Stimulated activated naive CD8-positive, alpha-beta T cell treated with anti-CD3 and anti-CD28 coated beads, Interleukin-15, amount 100 ng/mL, for 72 hours (primary cell): ENCODE measurements at regions not wholly inside any gene's neighbourhood (a gene's known extent, or its start where the extent isn't known, plus 50 kb on each side); places are given as distances from the start of the nearest gene placed in this dataset.

Experiments used
- ATAC-seq: fragments of 150-1000 bp; cut with Tn5 transposase; 2 replicates; pipeline ENCODE4 v1.10.0; 2021; ENCODE audit warnings: mild to moderate bottlenecking, moderate library complexity
- DNase-seq, 2 donors: peaks; one replicate each; pipeline ENCODE4 v3.0.0; 2021 to 2022
- H3K27ac Mint-ChIP-seq, 2 donors: one replicate each; pipeline ENCODE4 v1.8.0; 2022; ENCODE audit warnings: mild to moderate bottlenecking in 2 of 2, mixed read lengths in 2 of 2, moderate library complexity in 2 of 2
- H3K27me3 Mint-ChIP-seq: one replicate; pipeline ENCODE4 v1.8.0; 2022; ENCODE audit warnings: mixed read lengths
- H3K4me1 Mint-ChIP-seq: one replicate; pipeline ENCODE4 v1.8.0; 2022; ENCODE audit warnings: mild to moderate bottlenecking, mixed read lengths
- H3K4me3 Mint-ChIP-seq, 2 donors: one replicate each; pipeline ENCODE4 v1.8.0; 2022; ENCODE audit warnings: mild to moderate bottlenecking in 2 of 2, mixed read lengths in 2 of 2, moderate library complexity in 1 of 2
- H3K9me3 Mint-ChIP-seq, 2 donors: one replicate each; pipeline ENCODE4 v1.8.0; 2022; ENCODE audit warnings: mixed read lengths in 2 of 2

DNA sequence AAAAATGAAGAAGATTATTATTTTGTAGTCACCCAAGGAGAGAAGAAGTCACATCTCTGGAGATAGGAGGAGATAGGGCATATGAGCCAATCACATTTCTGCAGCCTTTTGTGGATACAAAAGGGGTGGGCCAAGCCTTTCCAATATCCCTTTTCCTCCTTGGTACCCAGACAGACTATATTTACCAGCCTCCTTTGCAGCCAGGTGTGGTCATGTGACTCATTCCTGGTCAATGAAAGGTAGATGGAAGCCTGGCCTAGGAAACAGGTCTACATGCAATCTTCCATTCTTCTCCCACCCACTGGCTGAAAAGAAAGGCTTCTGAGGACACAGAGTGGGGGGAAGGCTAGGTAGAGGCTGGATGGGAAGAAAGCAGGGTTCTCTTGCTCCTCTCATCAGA lies 58.1 kb upstream of the ERG start:
- H3K27me3 Mint-ChIP-seq, result peaks cover 21% of the 10 kb centered on the region
- no peaks in the 10 kb centered on the region for H3K4me1 Mint-ChIP-seq
- H3K27ac Mint-ChIP-seq, result no peak overlapping the region
- DNase-seq (no peak), ATAC-seq (no peak)
- H3K4me3 Mint-ChIP-seq, result no peak overlapping the region
- H3K9me3 Mint-ChIP-seq, result no peaks in the 10 kb centered on the region

DNA sequence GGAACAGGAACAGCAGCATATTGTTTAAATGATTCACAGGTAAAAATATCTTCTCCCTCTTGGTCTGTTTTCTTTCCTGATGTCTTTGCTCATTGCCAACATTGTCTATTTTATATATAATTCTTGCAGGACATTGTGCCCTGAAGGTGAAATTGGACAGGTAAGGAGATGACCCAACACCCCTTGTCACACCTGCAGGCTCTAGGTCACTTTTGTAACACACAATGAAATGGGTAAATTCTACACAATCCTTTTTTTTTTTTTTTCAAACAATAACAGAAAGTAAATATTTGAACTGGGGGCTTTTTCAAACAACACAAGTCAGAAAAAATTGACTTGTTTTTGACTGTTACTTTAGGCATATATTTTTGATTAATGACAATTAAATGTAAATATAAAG lies 62.9 kb upstream of the ERG start:
- no peaks in the 10 kb centered on the region for H3K4me1 Mint-ChIP-seq

DNA sequence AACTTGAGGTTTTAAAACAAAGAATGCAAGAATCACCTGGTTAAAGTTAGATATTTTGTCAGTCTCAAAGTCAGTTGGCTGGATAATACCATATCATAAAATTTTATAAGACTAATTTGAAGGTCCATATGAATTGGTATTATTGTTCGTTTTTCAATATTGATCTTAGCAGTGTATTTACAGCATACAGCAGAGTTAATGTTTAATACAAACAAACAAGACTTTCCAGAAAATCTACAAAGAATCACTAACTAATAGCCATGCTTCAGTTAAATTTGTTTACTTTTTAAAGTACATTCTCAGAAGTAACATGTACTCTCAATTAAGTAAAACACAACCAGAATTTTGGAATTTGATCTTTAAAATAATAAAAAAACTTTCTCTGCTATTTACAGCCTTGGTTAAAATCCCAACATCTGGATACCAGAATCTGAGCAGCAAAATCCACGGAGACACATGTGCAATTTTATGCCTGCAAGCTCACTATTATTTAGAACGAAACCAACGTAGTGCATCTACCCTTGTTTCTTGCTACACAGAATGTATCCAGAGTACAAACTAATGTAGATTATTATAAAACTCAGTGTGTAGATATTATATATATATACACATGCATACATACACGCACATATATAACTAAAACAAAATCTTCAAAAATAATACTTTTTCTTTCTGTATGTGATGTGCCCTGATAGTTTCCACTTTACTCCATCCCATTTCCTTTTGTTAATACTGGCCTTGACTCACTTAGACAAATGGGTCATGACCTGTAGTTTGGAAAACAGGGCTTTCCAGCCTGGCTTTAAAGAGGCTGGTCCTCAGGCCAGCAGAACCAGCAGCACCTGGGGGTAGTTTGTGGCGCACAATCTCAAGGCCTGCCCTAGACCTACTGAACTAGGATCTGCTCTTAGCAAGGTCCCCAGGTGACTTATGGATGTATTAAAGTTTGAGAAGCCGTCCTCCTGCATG lies 63.6 kb upstream of the ERG start:
- Mint-ChIP-seq H3K4me1 (no peaks in the 10 kb centered on the region), H3K27ac (no peak overlapping the region), H3K4me3 (no peak overlapping the region), H3K9me3 (no peaks in the 10 kb centered on the region), H3K27me3 (peaks cover 24% of the 10 kb centered on the region)
- no peak for DNase-seq
- ATAC-seq, result no peak

More for the DNA sequence above, 62.9 kb upstream of the ERG start:
- Mint-ChIP-seq H3K27ac (no peak overlapping the region), H3K27me3 (peaks cover 24% of the 10 kb centered on the region), H3K4me3 (no peak overlapping the region), H3K9me3 (no peaks in the 10 kb centered on the region)
- ATAC-seq (no peak), DNase-seq (no peak)

DNA sequence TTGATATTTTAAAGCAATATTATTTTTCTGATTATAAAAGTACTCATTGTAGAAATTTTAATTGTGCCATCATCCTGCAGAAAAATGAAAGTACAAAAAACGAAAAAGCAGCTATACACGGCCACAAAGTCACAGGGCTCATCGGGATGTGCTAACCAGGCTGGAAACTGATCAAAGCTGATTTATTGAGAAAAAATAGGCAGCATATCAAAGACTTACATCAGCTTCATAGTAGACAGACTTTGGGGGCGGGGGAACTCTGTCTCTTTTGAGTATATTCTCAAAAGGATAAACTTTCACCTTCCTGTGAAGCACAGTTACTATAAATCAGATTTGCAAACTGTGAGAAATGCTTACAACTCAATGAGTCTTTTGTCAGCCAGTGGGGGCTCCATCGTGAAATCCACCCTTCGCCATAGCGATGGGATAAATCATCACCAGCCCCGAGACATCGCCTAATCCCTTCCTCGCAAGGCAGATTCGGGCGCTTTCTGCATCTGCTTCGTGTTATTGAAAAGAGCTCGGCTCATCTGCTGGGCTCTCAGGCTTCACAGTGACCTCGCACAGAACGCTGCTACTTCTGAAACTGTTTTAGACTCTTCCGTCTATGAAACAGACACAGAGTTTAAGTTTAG lies 69.2 kb upstream of the ERG start:
- ATAC-seq, result no peak
- no peak overlapping the region for H3K4me3 Mint-ChIP-seq
- no peak overlapping the region for H3K27ac Mint-ChIP-seq
- H3K4me1 Mint-ChIP-seq, result no peaks in the 10 kb centered on the region
- no peak for DNase-seq
- no peaks in the 10 kb centered on the region for H3K9me3 Mint-ChIP-seq
- H3K27me3 Mint-ChIP-seq, result peaks cover 16% of the 10 kb centered on the region

DNA sequence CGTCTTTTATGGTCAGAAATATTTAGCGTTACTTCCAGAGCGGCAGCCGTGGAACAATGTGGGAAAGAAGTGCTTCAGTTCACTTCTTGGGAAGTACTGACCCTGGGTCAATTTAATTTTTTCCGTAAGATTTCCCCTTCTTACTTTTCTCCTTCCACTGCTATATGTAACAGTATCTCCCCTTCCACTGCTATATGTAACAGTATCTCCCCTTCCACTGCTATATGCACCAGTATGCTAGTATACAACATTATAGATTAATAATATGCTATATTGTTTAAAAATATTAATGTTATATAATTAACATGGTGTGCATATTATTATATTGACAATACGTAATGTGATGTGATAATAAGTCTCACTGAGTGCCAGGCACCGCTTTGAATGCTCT lies 69.7 kb upstream of the ERG start:
- no peak for DNase-seq
- peaks cover 16% of the 10 kb centered on the region for H3K27me3 Mint-ChIP-seq

DNA sequence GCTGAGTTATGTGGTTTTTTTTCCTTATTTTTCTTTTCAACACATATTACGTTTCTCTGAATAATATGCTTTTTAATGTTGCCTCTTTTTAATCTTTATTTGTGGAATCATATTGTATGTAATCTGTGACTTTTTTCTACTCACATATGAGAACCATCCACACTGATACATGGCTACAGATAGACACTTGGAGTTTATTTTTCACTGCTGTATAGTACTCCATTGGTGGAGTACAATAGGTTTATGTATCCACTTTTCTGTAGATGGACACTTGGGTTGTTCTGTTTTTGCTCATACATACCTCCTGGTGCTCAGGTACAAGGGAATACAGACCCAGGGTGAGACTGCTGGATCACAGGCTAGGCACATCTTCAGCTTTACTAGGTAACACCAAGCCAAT lies 71.5 kb upstream of the ERG start:
- H3K4me3 Mint-ChIP-seq, result no peak overlapping the region
- H3K27ac Mint-ChIP-seq, result peak overlapping the region in 1 of 2 donors; percentile 31
- no peak for ATAC-seq
- H3K9me3 Mint-ChIP-seq, result no peaks in the 10 kb centered on the region
- peaks cover 12% of the 10 kb centered on the region for H3K27me3 Mint-ChIP-seq
- DNase-seq, result no peak
- H3K4me1 Mint-ChIP-seq, result no peaks in the 10 kb centered on the region

More for the DNA sequence above, 69.7 kb upstream of the ERG start:
- no peaks in the 10 kb centered on the region for H3K9me3 Mint-ChIP-seq
- H3K27ac Mint-ChIP-seq, result no peak overlapping the region
- ATAC-seq, result no peak
- H3K4me1 Mint-ChIP-seq, result no peaks in the 10 kb centered on the region
- no peak overlapping the region for H3K4me3 Mint-ChIP-seq

DNA sequence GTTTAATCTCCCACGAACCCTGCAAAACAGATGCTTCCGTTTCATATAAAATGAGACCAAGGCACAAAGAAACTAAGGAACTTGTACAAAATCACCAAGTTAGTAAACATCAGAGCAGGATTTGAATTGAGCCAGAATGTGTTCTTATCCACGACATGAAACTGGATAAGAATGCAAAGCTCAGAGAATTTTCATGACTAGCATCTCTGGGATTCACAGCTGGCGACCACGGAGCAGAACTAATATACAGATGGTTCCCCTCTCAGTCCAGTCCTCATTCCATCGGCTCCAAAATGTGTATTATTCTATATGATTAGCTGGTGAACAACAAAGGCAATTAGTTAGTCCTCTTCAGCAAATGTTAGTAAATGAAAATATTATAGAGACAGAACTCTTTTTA lies 72.3 kb upstream of the ERG start:
- Mint-ChIP-seq H3K4me3 (no peak overlapping the region), H3K9me3 (no peaks in the 10 kb centered on the region), H3K27me3 (peaks cover 4% of the 10 kb centered on the region), H3K4me1 (no peaks in the 10 kb centered on the region), H3K27ac (no peak overlapping the region)
- ATAC-seq, result no peak
- no peak for DNase-seq

DNA sequence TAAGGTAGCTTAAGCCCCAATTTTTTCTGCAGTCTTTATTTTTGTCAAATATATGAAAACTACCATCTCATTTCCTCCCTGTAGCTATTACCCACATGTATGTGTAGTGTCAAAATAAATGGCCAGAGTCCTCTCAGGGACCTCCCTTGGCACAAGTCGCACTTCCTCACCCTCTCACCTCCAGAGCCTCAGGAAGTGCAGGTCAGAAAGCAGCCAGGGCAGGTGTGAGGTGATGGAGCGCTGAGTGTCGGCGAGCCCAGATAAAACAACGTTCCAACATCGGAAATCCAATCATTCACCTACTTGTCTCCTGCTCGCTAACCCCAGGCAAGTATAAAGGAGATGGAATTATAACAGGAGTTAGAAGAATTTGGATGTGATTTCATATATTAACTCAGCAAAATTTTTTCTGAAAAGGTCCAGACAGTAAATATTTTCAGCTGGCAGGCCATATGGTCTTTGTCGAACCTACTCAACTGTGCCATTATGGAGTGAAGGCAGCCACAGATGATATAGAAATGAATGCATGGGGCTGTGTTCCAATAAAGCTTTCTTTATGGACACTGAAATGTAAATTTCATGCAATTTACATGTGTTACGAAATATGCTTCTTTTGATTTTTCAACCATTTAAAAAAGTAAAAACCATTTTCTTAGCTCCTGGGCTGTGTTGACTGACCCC lies 76.8 kb upstream of the ERG start:
- ATAC-seq (no peak), DNase-seq (no peak)
- Mint-ChIP-seq H3K9me3 (no peaks in the 10 kb centered on the region), H3K27me3 (no peaks in the 10 kb centered on the region), H3K4me3 (no peak overlapping the region), H3K4me1 (no peaks in the 10 kb centered on the region), H3K27ac (no peak overlapping the region)

DNA sequence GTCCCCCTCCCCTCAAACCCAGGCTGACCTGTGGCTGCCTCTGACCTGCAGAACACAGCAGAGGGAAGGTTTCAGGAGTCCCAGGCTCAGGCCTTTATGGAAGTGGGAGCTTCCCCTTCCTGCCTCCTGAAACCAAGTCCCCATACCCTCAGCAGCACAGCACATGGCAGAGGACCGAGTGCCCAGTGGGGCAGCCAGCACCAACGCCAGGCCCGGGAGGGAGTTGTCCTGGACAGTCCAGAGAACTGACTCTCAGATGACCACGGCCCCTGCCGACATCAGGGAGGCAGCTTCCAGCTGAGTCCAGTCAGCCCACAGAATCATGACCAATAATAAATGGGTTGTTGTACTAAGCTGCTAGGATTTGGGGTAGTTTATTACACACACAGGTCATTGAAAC lies 79.6 kb upstream of the ERG start:
- DNase-seq (no peak), ATAC-seq (no peak)
- no peaks in the 10 kb centered on the region for H3K4me1 Mint-ChIP-seq
- H3K4me3 Mint-ChIP-seq, result no peak overlapping the region
- H3K27me3 Mint-ChIP-seq, result no peaks in the 10 kb centered on the region
- H3K9me3 Mint-ChIP-seq, result no peaks in the 10 kb centered on the region
- H3K27ac Mint-ChIP-seq, result no peak overlapping the region

DNA sequence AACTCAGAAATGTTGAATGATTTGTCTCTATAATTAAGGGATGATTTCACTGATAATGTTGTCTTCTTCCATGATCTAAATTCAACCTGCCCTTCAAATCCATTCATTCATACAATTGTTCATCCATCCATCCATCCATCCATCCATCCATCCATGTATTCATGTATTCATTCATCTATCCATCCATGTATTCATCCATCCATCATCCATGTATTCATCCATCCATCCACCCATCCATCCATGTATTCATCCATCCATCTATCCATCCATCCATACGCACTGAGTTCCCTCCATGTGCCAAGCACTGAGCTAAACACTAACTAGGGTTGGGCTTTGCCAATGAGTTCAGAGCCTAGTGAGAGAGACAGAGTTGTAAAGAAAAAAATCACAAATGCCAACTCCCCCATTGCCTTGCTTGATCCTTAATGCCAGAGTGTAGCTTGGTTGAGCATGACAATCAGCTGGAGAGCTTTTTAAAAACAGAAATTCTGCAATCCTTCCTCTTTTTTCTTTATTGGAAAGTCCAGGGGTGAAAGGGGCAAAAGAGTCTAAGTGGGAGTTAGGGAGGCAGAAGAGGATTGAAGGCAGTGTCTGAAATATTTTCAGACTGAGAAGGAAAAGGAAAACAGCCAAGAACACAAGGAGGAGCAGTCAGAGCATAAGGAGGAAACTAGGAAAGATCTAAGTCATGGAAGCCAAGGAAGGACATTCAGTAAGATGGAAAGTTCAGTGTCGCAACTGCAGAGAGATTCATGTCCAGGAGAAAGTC lies 92.4 kb upstream of the ERG start:
- no peak for ATAC-seq
- Mint-ChIP-seq H3K27ac (no peak overlapping the region), H3K9me3 (peaks cover 0 to 6% of the 10 kb centered on the region in 2 donors), H3K4me1 (no peaks in the 10 kb centered on the region), H3K4me3 (no peak overlapping the region), H3K27me3 (peaks cover 15% of the 10 kb centered on the region)
- DNase-seq, result no peak

DNA sequence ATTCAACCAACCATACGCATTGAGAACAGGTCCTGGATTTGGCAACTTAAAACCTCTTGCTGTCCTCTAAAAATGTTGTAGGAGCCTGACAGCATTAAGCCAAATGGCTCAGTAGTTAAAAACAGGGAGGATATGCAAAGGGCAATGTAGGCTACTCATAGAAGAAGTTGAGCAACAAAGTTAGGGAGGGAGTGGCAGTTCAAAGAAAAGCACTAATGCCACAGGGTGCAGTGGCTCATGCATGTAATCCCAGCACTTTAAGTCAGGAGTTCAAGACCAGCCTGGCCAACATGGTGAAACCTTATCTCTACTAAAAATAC lies 92.9 kb upstream of the ERG start:
- Mint-ChIP-seq H3K27me3 (peaks cover 15% of the 10 kb centered on the region), H3K4me3 (no peak overlapping the region), H3K27ac (no peak overlapping the region), H3K9me3 (peaks cover 0 to 6% of the 10 kb centered on the region in 2 donors), H3K4me1 (no peaks in the 10 kb centered on the region)
- ATAC-seq (no peak), DNase-seq (no peak)

DNA sequence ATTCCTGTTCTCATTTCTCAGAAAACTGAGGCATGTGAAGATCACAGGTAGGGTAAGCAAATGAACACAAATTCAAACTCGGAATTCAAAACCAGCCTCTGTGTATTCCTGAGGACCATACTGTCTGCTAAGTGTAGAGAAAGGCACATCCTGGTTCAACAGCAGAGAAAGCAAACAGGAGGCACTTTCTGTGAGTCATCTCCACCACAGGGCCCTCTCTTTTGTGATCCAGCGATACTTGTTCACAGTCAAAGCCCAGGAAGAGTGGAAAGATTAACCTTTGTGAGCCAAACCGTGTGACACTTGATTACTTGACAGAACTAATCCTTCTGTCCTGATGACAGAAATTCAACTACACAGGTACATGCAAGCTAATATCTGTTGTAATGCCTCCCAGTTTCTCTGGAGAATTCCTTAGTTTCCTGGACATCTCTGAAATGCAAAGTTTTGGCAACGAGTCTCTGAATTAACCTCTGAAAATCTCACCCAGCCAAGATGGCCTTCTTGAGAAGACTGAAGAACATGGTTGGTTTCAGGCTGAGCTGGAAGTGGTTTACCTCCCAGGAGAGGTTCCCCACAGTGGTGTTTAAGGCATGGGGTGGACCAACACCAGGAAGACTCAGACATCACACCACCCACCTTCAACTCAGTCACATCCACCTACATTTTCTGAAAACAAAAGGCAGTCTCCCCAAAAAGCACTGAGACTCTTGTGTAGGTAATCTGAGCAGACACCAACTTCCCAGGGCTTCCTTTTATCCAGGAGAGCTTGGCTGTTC lies 98.2 kb upstream of the ERG start:
- Mint-ChIP-seq H3K4me1 (no peaks in the 10 kb centered on the region), H3K9me3 (no peaks in the 10 kb centered on the region), H3K27me3 (peaks cover 40% of the 10 kb centered on the region), H3K27ac (no peak overlapping the region), H3K4me3 (no peak overlapping the region)
- DNase-seq, result no peak
- ATAC-seq, result no peak

DNA sequence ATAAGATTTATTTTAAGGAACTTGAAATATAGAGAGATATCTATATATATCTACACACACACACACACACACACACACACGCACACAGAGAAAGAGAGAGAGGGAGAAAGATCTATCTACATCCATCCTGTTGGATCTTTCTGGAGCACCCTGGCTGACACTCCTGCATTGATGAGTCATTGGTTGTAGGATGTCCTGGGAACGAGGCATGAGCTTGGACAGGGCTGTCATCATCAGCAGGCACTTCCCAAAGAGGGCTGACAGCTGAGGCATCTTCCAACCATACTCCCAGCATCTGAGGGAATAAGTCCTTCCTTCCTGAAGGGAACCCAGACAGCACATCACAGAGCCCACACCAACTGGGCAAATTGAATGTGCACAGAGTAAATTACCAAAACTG lies 99.1 kb upstream of the ERG start:
- ATAC-seq (no peak), DNase-seq (no peak)
- Mint-ChIP-seq H3K4me3 (no peak overlapping the region), H3K27me3 (peaks cover 40% of the 10 kb centered on the region), H3K4me1 (no peaks in the 10 kb centered on the region), H3K9me3 (no peaks in the 10 kb centered on the region), H3K27ac (no peak overlapping the region)

DNA sequence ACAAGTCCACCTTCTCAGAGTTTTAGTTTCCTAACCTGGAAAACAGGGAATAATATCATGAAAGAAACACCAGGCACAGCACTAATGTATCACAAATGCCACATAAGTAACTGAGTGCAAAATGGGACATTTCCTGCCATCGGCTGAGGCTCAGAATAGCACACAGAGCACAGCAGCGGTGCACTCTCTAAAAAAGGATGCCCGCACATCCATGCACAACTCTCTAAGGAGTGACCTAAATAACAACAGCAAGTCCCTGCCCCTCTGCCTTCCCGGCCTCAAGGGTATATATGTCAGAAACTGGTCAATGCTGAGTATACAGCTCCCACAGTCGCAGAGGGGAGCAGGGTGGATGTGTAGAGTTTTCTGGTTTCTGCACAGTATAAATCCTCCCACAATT lies 100.1 kb upstream of the ERG start:
- no peak overlapping the region for H3K27ac Mint-ChIP-seq
- DNase-seq, result no peak
- H3K27me3 Mint-ChIP-seq, result peaks cover 40% of the 10 kb centered on the region
- H3K9me3 Mint-ChIP-seq, result no peaks in the 10 kb centered on the region
- H3K4me3 Mint-ChIP-seq, result no peak overlapping the region
- no peaks in the 10 kb centered on the region for H3K4me1 Mint-ChIP-seq
- no peak for ATAC-seq

DNA sequence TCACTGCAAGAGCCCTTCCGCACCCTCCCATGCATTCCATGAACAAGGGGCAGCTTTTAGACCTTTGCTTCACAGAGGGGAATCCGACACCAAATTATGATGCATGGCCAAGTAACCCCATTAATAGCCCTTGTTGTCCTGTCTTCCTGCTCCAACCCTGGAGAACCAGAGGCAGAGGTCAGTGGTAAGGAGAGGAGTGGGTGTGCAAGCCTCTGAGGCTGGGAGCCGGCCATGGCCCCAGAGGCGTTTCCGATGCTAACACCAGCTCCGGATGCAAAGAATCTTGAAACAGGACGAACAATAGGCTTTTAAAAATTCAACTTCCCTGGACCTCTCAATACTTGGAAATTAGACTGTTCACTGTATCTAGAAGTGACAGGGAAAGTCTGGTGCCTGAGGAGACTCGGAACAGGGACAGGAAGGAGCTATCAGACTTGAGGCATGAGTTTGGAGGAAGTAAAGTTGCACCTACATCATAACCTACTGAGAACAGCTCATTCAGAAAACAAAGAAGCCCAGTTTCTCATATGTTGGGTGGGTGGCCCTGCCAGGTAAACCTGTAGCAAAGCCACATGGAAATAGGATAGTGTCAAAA lies 101.2 kb upstream of the ERG start:
- H3K4me1 Mint-ChIP-seq, result no peaks in the 10 kb centered on the region
- no peak overlapping the region for H3K27ac Mint-ChIP-seq
- H3K4me3 Mint-ChIP-seq, result no peak overlapping the region
- no peak for ATAC-seq
- H3K9me3 Mint-ChIP-seq, result no peaks in the 10 kb centered on the region
- peaks cover 36% of the 10 kb centered on the region for H3K27me3 Mint-ChIP-seq
- no peak for DNase-seq
